Right lobe of liver (tissue), 6 donors: ENCODE measurements at regions not wholly inside any gene's neighbourhood (a gene's known extent, or its start where the extent isn't known, plus 50 kb on each side); places are given as distances from the start of the nearest gene placed in this dataset.

ENCODE experiments used
- ATAC-seq, 4 donors: fragments of 200-7000 bp; cut with Tn5 transposase; one replicate each; pipeline ENCODE4 v1.9.1; 2020; ENCODE audit warnings: mild to moderate bottlenecking in 4 of 4, moderate library complexity in 4 of 4
- DNase-seq, 3 donors: peaks; one replicate each; pipeline ENCODE4 v3.0.0-alpha.2; 2020
- H3K27ac ChIP-seq, 3 donors: fragments of 200-600 bp; one replicate each; pipeline ENCODE4 v1.8.0; 2022
- H3K27me3 ChIP-seq, 2 donors: fragments of 200-600 bp; one replicate each; pipeline ENCODE4 v1.8.0; 2022
- H3K36me3 ChIP-seq, 4 donors: fragments of 200-600 bp; sonication (generic) in 1 of 4; one replicate each; pipeline versions ENCODE4 v1.5.1 to v1.8.0; 2017 to 2022; ENCODE audit warnings: control low read depth in 1 of 4
- H3K4me1 ChIP-seq, 4 donors: fragments of 200-600 bp; sonication (generic) in 1 of 4; one replicate each; pipeline versions ENCODE4 v1.5.1 to v1.8.0; 2017 to 2022; ENCODE audit warnings: control low read depth in 1 of 4
- H3K4me3 ChIP-seq, 3 donors: fragments of 200-600 bp; one replicate each; pipeline ENCODE4 v1.8.0; 2022
- H3K9me3 ChIP-seq, 4 donors: fragments of 200-600 bp; sonication (generic) in 1 of 4; one replicate each; pipeline versions ENCODE4 v1.5.1 to v1.8.0; 2017 to 2022; ENCODE audit warnings: control low read depth in 1 of 4
- CTCF ChIP-seq, 4 donors: fragments of 200-600 bp in 3 of 4; fragments of 450-650 bp in 1 of 4; IDR thresholded peaks; one replicate each; pipeline versions ENCODE4 v1.5.1 to v1.8.0; 2016 to 2022; ENCODE audit warnings: antibody characterized with exemption in 4 of 4, mild to moderate bottlenecking in 2 of 4
- POLR2A ChIP-seq: fragments of 450-650 bp; IDR thresholded peaks from one replicate; pipeline ENCODE4 v1.6.1; 2017; ENCODE audit warnings: antibody characterized with exemption, mild to moderate bottlenecking
- WGBS: methylation state at CpG from one replicate; pipeline ENCODE4 v1.1.6; 2018; ENCODE audit warnings: low coverage, low lambda C conversion rate; ENCODE audit not compliant: insufficient coverage; ENCODE audit errors: missing lambda C conversion rate; 5-methylcytosine and 5-hydroxymethylcytosine counted together
- intact Hi-C, 2 donors: fragments of 100-400 bp; cut with DNase I; formaldehyde crosslinking; loops; one replicate each; pipeline versions ENCODE4 v1.11.2 to v1.14.1; 2022
- donor health status: DM: no; HTN: yes; CAD: no.
- donor health status: DM: no; HTN: no; CAD: no.
- donor health status: DM: no; HTN: no; CAD: no.
- donor health status: DM: no; HTN: yes; CAD: no.
- donor health status: DM: no; HTN: yes; CAD: no.

- intact Hi-C loops, result no loop called here
- Histone ChIP-seq H3K36me3 (no peaks in the 10 kb centered on the region), H3K27ac (peak overlapping the region in 1 of 3 donors; percentile 1), H3K4me3 (no peak overlapping the region), H3K4me1 (peaks cover 0 to 9% (median 0%) of the 10 kb centered on the region in 4 donors), H3K9me3 (no peaks in the 10 kb centered on the region), H3K27me3 (no peaks in the 10 kb centered on the region)
- no peak for TF ChIP-seq POLR2A
- TF ChIP-seq CTCF (IDR thresholded peaks at IDR 0.05), result no peak
- DNase-seq, result peak; percentile 38 to 63 (median 60)
- ATAC-seq, result peak; percentile 82 to 89 (median 88)
- WGBS, result 8% methylated on average over 13 of the region's 13 CpGs
These were observed 79.0 kb upstream of the PLXNA4 start for GRCh38 chr7:132655131-132655727.

GRCh38 chr7:132654150-132654549 is 77.9 kb upstream of the PLXNA4 start:
- intact Hi-C loops, result no loop called here
- H3K9me3 ChIP-seq, result no peaks in the 10 kb centered on the region
- DNase-seq, result no peak
- 36% methylated on average over 3 of the region's 3 CpGs for WGBS
- TF ChIP-seq CTCF (IDR thresholded peaks at IDR 0.05), result peak; percentile 2 to 22 (median 18)
- TF ChIP-seq POLR2A, result no peak
- no peaks in the 10 kb centered on the region for H3K27me3 ChIP-seq
- H3K36me3 ChIP-seq, result no peaks in the 10 kb centered on the region
- ATAC-seq, result peak in 1 of 4 donors; percentile 30
- peaks cover 0 to 9% (median 0%) of the 10 kb centered on the region in 4 donors for H3K4me1 ChIP-seq
- H3K27ac ChIP-seq, result no peak overlapping the region
- H3K4me3 ChIP-seq, result no peak overlapping the region

- peaks cover 0 to 9% (median 0%) of the 10 kb centered on the region in 4 donors for H3K4me1 ChIP-seq
- H3K36me3 ChIP-seq, result no peaks in the 10 kb centered on the region
- 53% methylated on average over 4 of the region's 4 CpGs for WGBS
- H3K4me3 ChIP-seq, result no peak overlapping the region
- intact Hi-C loops, result no loop called here
- H3K9me3 ChIP-seq, result no peaks in the 10 kb centered on the region
- H3K27me3 ChIP-seq, result no peaks in the 10 kb centered on the region
- H3K27ac ChIP-seq, result no peak overlapping the region
- DNase-seq (no peak), ATAC-seq (no peak)
- TF ChIP-seq CTCF (IDR thresholded peaks at IDR 0.05), result no peak
- no peak for TF ChIP-seq POLR2A
These were observed 77.2 kb upstream of the PLXNA4 start for GRCh38 chr7:132653366-132653930.

DNA sequence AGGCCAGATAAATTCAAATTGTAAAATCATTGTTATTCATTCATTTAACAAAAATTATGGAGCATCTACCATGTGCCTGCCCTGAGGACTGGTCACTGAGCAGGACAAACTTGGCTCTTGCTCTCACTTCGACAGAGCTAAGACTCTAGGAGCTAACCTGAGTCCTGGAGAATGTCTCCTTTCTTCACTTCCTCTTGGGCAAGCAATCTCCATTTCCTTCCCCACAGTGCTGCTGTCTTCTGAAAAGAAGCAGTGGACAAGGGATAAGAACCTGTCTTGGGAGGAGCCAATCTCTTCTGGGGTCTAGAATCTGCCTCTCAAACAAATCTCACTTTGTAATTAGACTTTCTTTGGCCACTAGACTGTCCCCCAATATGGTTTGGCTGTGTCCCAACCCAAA is 76.2 kb upstream of the PLXNA4 start:
- intact Hi-C loops, result no loop called here
- no peaks in the 10 kb centered on the region for H3K36me3 ChIP-seq
- no peaks in the 10 kb centered on the region for H3K27me3 ChIP-seq
- H3K4me3 ChIP-seq, result no peak overlapping the region
- H3K4me1 ChIP-seq, result peaks cover 0 to 9% (median 0%) of the 10 kb centered on the region in 4 donors
- TF ChIP-seq CTCF (IDR thresholded peaks at IDR 0.05), result no peak
- TF ChIP-seq POLR2A, result no peak
- no peak for ATAC-seq
- no peak for DNase-seq
- 43% methylated on average over 1 of the region's 1 CpG for WGBS
- H3K9me3 ChIP-seq, result no peaks in the 10 kb centered on the region
- no peak overlapping the region for H3K27ac ChIP-seq
